T-helper 2 cell treated with Interferon-gamma antibody and Interleukin-4, amounts not matched to agents 5 μg/mL and 100 μg/mL, for 36 hours (primary cell): ENCODE measurements at regions not wholly inside any gene's neighbourhood (a gene's known extent, or its start where the extent isn't known, plus 50 kb on each side); places are given as distances from the start of the nearest gene placed in this dataset.
"Not testable (repeated sequence)": the region's sequence is repeated elsewhere in the genome, so short reads cannot be mapped to it uniquely, and the experiment has no call there.

ENCODE experiments used
- DNase-seq: peaks from one replicate; pipeline ENCODE4 v3.0.0; 2021; ENCODE audit warnings: low spot score
- H3K27ac Mint-ChIP-seq: one replicate; pipeline ENCODE4 v1.8.0; 2021; ENCODE audit warnings: mild to moderate bottlenecking, mixed read lengths
- H3K27me3 Mint-ChIP-seq: one replicate; pipeline ENCODE4 v1.8.0; 2021; ENCODE audit warnings: low read depth, mixed read lengths
- H3K36me3 Mint-ChIP-seq: one replicate; pipeline ENCODE4 v1.8.0; 2021; ENCODE audit warnings: low read depth, mixed read lengths
- H3K4me1 Mint-ChIP-seq: one replicate; pipeline ENCODE4 v1.8.0; 2021; ENCODE audit warnings: low read depth, mixed read lengths
- H3K4me3 Mint-ChIP-seq: one replicate; pipeline ENCODE4 v1.8.0; 2022; ENCODE audit warnings: mild to moderate bottlenecking, moderate library complexity, mixed read lengths
- H3K9me3 Mint-ChIP-seq: one replicate; pipeline ENCODE4 v1.8.0; 2021; ENCODE audit warnings: mixed read lengths

- Mint-ChIP-seq H3K27ac (no peak overlapping the region), H3K4me3 (no peak overlapping the region), H3K27me3 (no peaks in the 10 kb centered on the region), H3K36me3 (no peaks in the 10 kb centered on the region), H3K9me3 (no peaks in the 10 kb centered on the region), H3K4me1 (no peaks in the 10 kb centered on the region)
- DNase-seq, result no peak
Measured at GRCh38 chr12:90238663-90239271, 530.1 kb upstream of the ATP2B1 start.

GRCh38 chr12:90237841-90238240 is 529.2 kb upstream of the ATP2B1 start:
- Mint-ChIP-seq H3K27me3 (no peaks in the 10 kb centered on the region), H3K9me3 (no peaks in the 10 kb centered on the region), H3K4me3 (no peak overlapping the region), H3K4me1 (no peaks in the 10 kb centered on the region), H3K27ac (no peak overlapping the region), H3K36me3 (no peaks in the 10 kb centered on the region)
- no peak for DNase-seq

- no peaks in the 10 kb centered on the region for H3K36me3 Mint-ChIP-seq
- no peak overlapping the region for H3K27ac Mint-ChIP-seq
- H3K9me3 Mint-ChIP-seq, result no peaks in the 10 kb centered on the region
- no peaks in the 10 kb centered on the region for H3K27me3 Mint-ChIP-seq
- no peak for DNase-seq
- no peaks in the 10 kb centered on the region for H3K4me1 Mint-ChIP-seq
- H3K4me3 Mint-ChIP-seq, result no peak overlapping the region
Measured at GRCh38 chr12:90235642-90236041, 527.0 kb upstream of the ATP2B1 start.

- Mint-ChIP-seq H3K27me3 (no peaks in the 10 kb centered on the region), H3K36me3 (no peaks in the 10 kb centered on the region), H3K27ac (no peak overlapping the region), H3K9me3 (no peaks in the 10 kb centered on the region), H3K4me3 (no peak overlapping the region), H3K4me1 (no peaks in the 10 kb centered on the region)
- no peak for DNase-seq
Measured at GRCh38 chr12:90234472-90234871, 525.8 kb upstream of the ATP2B1 start.

- no peaks in the 10 kb centered on the region for H3K36me3 Mint-ChIP-seq
- H3K27me3 Mint-ChIP-seq, result no peaks in the 10 kb centered on the region
- H3K4me1 Mint-ChIP-seq, result no peaks in the 10 kb centered on the region
- H3K9me3 Mint-ChIP-seq, result no peaks in the 10 kb centered on the region
- H3K4me3 Mint-ChIP-seq, result no peak overlapping the region
- no peak overlapping the region for H3K27ac Mint-ChIP-seq
- DNase-seq, result no peak
Measured at GRCh38 chr12:90233168-90234100, 524.8 kb upstream of the ATP2B1 start.

GRCh38 chr12:90229407-90230170 is 521.0 kb upstream of the ATP2B1 start:
- no peak for DNase-seq
- Mint-ChIP-seq H3K27ac (no peak overlapping the region), H3K36me3 (no peaks in the 10 kb centered on the region), H3K9me3 (no peaks in the 10 kb centered on the region), H3K4me1 (no peaks in the 10 kb centered on the region), H3K4me3 (no peak overlapping the region), H3K27me3 (no peaks in the 10 kb centered on the region)

GRCh38 chr12:90226211-90226610 is 517.6 kb upstream of the ATP2B1 start:
- H3K4me1 Mint-ChIP-seq, result no peaks in the 10 kb centered on the region
- H3K27me3 Mint-ChIP-seq, result no peaks in the 10 kb centered on the region
- DNase-seq, result no peak
- no peak overlapping the region for H3K27ac Mint-ChIP-seq
- H3K4me3 Mint-ChIP-seq, result no peak overlapping the region
- no peaks in the 10 kb centered on the region for H3K36me3 Mint-ChIP-seq
- H3K9me3 Mint-ChIP-seq, result no peaks in the 10 kb centered on the region

- Mint-ChIP-seq H3K36me3 (no peaks in the 10 kb centered on the region), H3K27ac (no peak overlapping the region), H3K9me3 (no peaks in the 10 kb centered on the region), H3K4me3 (no peak overlapping the region), H3K4me1 (peaks cover 2% of the 10 kb centered on the region), H3K27me3 (no peaks in the 10 kb centered on the region)
- no peak for DNase-seq
Measured at GRCh38 chr12:90216815-90217214, 508.2 kb upstream of the ATP2B1 start.

- H3K27me3 Mint-ChIP-seq, result no peaks in the 10 kb centered on the region
- no peaks in the 10 kb centered on the region for H3K9me3 Mint-ChIP-seq
- no peak overlapping the region for H3K4me3 Mint-ChIP-seq
- peaks cover 2% of the 10 kb centered on the region for H3K4me1 Mint-ChIP-seq
- no peaks in the 10 kb centered on the region for H3K36me3 Mint-ChIP-seq
- DNase-seq, result no peak
- H3K27ac Mint-ChIP-seq, result no peak overlapping the region
Measured at GRCh38 chr12:90216020-90216552, 507.4 kb upstream of the ATP2B1 start.

GRCh38 chr12:90211017-90211416 is 502.4 kb upstream of the ATP2B1 start:
- Mint-ChIP-seq H3K9me3 (peaks cover 5% of the 10 kb centered on the region), H3K36me3 (no peaks in the 10 kb centered on the region), H3K27ac (no peak overlapping the region), H3K4me1 (no peaks in the 10 kb centered on the region), H3K27me3 (no peaks in the 10 kb centered on the region), H3K4me3 (no peak overlapping the region)
- DNase-seq, result no peak

GRCh38 chr12:90209029-90209428 is 500.4 kb upstream of the ATP2B1 start:
- no peak overlapping the region for H3K27ac Mint-ChIP-seq
- no peaks in the 10 kb centered on the region for H3K36me3 Mint-ChIP-seq
- no peaks in the 10 kb centered on the region for H3K4me1 Mint-ChIP-seq
- no peak for DNase-seq
- no peak overlapping the region for H3K4me3 Mint-ChIP-seq
- H3K27me3 Mint-ChIP-seq, result no peaks in the 10 kb centered on the region
- peaks cover 5% of the 10 kb centered on the region for H3K9me3 Mint-ChIP-seq

- H3K36me3 Mint-ChIP-seq, H3K4me1 Mint-ChIP-seq, H3K4me3 Mint-ChIP-seq, H3K9me3 Mint-ChIP-seq, DNase-seq, H3K27me3 Mint-ChIP-seq, H3K27ac Mint-ChIP-seq: not testable (repeated sequence)
Measured at GRCh38 chr12:90208379-90208778, 499.7 kb upstream of the ATP2B1 start.

GRCh38 chr12:90207799-90208198 is 499.2 kb upstream of the ATP2B1 start:
- no peak for DNase-seq
- Mint-ChIP-seq H3K27ac (no peak overlapping the region), H3K4me3 (no peak overlapping the region), H3K9me3 (peaks cover 5% of the 10 kb centered on the region), H3K27me3 (no peaks in the 10 kb centered on the region), H3K36me3 (no peaks in the 10 kb centered on the region), H3K4me1 (no peaks in the 10 kb centered on the region)

- H3K27me3 Mint-ChIP-seq, result no peaks in the 10 kb centered on the region
- no peak overlapping the region for H3K27ac Mint-ChIP-seq
- no peak overlapping the region for H3K4me3 Mint-ChIP-seq
- no peaks in the 10 kb centered on the region for H3K4me1 Mint-ChIP-seq
- DNase-seq, result no peak
- H3K36me3 Mint-ChIP-seq, result no peaks in the 10 kb centered on the region
- peaks cover 5% of the 10 kb centered on the region for H3K9me3 Mint-ChIP-seq
Measured at GRCh38 chr12:90205165-90205564, 496.5 kb upstream of the ATP2B1 start.
